GM12874 (cell line): ENCODE measurements at regions not wholly inside any gene's neighbourhood (a gene's known extent, or its start where the extent isn't known, plus 50 kb on each side); places are given as distances from the start of the nearest gene placed in this dataset.

Experiments used
- TF ChIP-seq, protein P1 (sequence below): IDR thresholded peaks from 2 replicates; pipeline ENCODE4 v1.5.1; 2011; ENCODE audit warnings: low read depth, mild to moderate bottlenecking, control low read depth, low read length, moderate library complexity; ENCODE audit not compliant: insufficient read depth

DNA sequence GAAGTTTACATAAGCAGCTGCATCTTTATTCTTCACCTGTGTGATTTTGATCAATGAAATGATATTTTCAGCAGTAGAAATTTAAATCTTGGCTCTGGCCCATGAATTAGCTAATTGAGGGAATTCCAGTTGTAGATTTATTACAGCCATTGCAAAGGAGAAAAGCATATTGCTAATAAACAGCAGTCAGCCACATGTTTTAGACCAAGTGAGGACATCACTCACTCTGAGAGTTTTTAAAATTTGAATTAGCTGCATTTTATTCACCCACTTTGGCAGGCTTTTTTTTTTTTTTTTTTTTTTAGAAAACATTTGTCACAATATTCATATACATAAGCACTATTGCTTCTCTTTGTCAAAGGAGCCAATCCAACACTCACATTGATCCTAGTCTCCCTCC lies 479.4 kb upstream of the VRK2 start:
- TF ChIP-seq, protein P1, sequence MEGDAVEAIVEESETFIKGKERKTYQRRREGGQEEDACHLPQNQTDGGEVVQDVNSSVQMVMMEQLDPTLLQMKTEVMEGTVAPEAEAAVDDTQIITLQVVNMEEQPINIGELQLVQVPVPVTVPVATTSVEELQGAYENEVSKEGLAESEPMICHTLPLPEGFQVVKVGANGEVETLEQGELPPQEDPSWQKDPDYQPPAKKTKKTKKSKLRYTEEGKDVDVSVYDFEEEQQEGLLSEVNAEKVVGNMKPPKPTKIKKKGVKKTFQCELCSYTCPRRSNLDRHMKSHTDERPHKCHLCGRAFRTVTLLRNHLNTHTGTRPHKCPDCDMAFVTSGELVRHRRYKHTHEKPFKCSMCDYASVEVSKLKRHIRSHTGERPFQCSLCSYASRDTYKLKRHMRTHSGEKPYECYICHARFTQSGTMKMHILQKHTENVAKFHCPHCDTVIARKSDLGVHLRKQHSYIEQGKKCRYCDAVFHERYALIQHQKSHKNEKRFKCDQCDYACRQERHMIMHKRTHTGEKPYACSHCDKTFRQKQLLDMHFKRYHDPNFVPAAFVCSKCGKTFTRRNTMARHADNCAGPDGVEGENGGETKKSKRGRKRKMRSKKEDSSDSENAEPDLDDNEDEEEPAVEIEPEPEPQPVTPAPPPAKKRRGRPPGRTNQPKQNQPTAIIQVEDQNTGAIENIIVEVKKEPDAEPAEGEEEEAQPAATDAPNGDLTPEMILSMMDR, result no peak

DNA sequence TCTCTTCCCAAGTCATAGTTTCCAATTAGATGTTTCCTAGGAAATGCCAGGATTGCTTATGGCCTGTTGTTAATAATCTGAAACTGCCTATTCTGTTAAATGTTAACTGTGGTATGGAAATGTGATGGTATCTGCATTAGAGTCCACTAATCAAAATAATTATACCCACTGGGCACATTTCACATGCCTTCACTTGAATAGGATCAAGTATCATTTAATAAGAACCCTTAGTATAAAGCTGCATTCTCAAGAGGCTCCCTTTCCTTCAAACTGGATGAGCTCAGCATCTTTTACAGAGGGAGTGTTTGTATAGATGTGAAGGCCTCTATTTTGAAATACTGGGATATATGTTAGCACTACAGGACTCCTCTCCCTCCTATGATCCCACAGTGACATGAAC lies 477.2 kb upstream of the VRK2 start:
- TF ChIP-seq, protein P1, result no peak

DNA sequence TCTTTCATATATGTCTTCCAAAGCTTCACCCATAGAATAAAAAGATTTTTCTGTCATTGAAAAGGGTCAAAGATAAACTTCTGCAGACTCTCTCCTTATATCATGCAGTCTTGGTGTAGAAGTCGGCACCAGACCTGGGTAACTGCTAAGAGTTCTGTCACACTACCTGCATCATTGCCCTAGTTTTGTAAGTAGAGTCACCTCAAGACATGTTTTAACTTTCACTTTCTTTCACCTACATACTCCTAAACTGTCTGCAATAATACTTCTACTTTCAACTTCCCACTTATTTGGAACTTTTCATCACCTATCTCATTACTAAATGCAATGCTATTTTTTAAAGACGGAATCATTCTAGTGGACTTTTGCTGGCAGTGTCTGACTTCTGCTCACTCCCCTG lies 475.6 kb upstream of the VRK2 start:
- TF ChIP-seq, protein P1, result no peak

DNA sequence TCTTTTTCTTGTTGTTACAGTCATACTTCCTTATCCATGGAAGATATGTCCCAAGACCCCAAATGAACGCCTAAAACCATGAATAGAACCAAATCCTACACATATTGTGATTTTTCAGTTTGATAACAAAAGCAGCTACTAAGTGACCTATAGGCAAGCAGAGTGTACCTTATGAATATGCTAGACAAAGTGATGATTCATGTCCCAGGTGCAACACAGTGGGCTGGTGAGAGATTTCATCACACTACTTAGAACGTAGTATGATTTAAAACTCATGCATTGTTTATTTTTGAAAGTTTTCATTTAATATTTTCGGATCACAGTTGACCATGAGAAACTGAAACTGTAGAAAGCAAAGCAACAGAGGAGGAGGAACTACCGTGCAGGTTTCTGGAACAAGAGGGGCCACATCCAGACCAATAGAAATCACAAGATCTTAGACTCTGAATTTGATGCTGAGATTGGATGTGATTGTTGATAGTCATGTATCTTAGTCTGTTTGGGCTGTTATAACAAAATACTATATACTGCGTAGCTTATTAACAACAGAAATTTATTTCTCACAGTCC lies 470.8 kb upstream of the VRK2 start:
- TF ChIP-seq, protein P1, result no peak

DNA sequence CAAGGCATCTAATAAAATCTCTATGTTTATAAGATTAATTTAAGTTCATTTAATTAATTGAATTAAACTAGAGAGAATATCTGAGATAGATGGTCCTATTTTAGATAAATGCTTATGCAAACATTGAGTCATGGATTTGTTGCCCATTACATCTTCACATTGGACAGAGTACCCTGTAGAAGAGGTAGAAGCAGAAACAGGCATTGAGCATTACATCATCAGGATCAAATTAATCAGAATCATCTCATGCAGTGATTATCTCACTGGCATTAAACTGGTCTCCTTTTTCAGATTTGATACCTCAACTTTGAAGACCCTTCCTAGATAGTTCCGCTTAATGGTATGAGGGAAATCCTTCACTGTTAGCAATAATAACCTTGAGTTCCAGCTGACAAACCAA lies 469.6 kb upstream of the VRK2 start:
- TF ChIP-seq, protein P1, result no peak

DNA sequence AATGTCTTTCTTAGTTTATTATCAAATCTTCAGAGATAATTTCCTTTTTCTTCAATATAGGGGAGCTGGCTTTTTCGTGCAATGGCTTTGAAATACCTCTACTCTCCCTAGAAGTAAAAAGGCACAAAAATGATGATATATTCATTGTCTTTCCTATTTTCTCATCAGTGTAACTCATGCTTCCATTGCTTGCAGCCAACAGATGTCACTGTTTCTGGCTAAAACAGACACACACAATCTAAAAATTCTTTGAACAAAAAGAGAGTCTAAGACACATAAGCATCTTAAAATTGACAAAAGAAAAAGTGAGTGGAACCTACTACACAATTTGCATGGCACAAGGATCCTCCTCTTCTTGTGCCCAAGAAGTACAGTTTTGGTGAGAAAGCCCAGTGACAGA lies 448.7 kb upstream of the VRK2 start:
- TF ChIP-seq, protein P1, result no peak

DNA sequence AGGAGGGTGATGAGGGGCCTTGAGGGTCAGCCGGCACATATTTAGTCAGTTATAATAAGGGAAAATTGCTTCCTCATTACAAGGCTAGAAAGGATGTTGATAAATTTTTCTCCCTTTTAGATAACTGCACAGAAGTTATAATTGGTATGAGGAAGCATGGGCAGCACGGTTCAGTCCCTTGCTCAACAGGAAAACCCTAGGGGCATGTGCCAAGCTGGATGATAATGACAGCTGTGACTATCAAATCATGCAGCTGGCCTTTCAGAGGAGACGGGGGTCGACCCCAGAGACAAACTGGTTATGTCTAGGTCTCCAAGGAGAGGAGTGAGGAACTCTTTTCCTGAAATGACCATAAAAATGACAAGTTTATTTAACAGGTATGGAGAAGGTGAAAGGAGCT lies 448.1 kb upstream of the VRK2 start:
- TF ChIP-seq, protein P1, result no peak
